ENCODE measurements at regions not wholly inside any gene's neighbourhood (a gene's known extent, or its start where the extent isn't known, plus 50 kb on each side); places are given as distances from the start of the nearest gene placed in this dataset.

DNA sequence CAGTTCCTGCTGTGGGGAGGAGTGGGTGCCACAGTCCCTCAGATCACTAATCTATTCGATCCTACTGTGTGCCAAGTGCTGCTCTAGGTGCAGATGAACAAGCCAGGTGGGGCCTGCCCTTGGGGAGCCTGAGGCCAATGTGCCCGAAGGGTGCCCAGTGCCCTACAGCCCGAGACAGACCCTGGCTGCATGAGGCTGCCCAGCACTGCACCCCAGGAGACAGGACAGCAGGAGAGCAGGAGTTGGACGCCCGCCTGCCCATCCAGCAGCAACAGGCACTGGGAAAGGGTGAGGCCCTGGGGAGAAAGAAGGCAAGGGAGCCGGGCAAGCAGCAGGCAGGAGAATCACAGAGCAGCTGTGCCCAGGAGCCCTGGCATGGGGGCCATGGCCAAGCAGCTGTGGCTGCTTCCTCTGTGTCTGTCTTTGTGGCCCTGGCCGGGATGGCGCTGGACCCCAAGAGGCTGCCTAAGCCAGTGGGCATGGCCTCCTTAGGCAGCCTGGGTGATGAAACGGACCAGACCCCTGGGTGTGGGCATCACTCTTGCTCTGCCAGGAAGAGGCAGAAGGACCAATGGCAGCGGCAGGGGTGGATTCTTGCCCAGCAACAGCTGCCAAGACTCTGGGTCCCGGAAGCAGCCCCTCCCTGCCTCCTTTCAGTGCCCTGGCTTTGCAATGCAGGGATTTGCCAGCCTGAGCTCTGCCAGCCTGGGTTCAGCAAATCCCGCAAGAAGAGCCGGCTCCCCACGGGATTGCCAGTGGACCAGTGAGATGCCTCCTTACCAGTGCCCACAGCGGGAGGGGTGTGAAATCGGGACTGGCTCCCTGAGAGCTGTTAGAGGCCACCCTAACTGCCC, 179.6 kb upstream of the TNRC6C start:
- Histone ChIP-seq H3K4me1 (replicated peaks in 1 of 2; ENCODE audit: control insufficient read depth in 2 of 2, insufficient read depth in 2 of 2, low read length in 2 of 2) (peaks cover 0 to 7% of the 10 kb centered on the region in 2 experiments; a peak in 2 of 5 replicates), H3K27ac (ENCODE audit: extremely low read depth, low read depth, low read length) (no peak overlapping the region), H3K4me3 (no peak overlapping the region), H3K9me1 (ENCODE audit: control insufficient read depth, insufficient read depth, low read length) (peaks cover 3% of the 10 kb centered on the region), H3K9ac (ENCODE audit: insufficient read depth in 1 of 2, low read depth in 2 of 2, low read length in 2 of 2) (no peak overlapping the region), H2AFZ (ENCODE audit: low read depth, low read length) (no peak overlapping the region), H3K27me3 (ENCODE audit: control insufficient read depth in 2 of 2, insufficient read depth in 2 of 2, low read length in 2 of 2) (peaks cover 18 to 62% of the 10 kb centered on the region in 2 experiments; a peak in 3 of 5 replicates), H3K79me2 (ENCODE audit: control insufficient read depth, insufficient read depth, low read length) (no peaks in the 10 kb centered on the region), H3K4me2 (ENCODE audit: insufficient read depth, low read length) (no peak overlapping the region), H4K20me1 (replicated peaks; ENCODE audit: control insufficient read depth, insufficient read depth, low read length) (peaks cover 25% of the 10 kb centered on the region), H3K9me3 (replicated peaks; ENCODE audit: control insufficient read depth, insufficient read depth, low read depth, low read length) (no peaks in the 10 kb centered on the region), H3K36me3 (ENCODE audit: control insufficient read depth, insufficient read depth, low read length) (no peaks in the 10 kb centered on the region)
- ATAC-seq (no peak), FAIRE-seq (no peak), DNase-seq (ENCODE audit: extremely low read depth in 1 of 4, low spot score in 3 of 4) (no peak)
- WGBS (ENCODE audit: insufficient coverage, low coverage, missing lambda C conversion rate), result 6% methylated on average over 16 of the region's 16 CpGs
- intact Hi-C loops (cut with micrococcal nuclease), result no loop called here
- ChIA-PET POLR2A (interaction anchor here (0.6 kb wide), 1 partner anchor 1224 kb away, joined by 3 read pairs; no protein-coding TSS in a partner anchor), CTCF (ENCODE audit: low intra/inter-chr PET ratio) (no interaction called here)
- in situ Hi-C loops (cut with MboI), result no loop called here
- BruUV-seq (replicated peaks), result no TSS peak
- TF ChIP-seq ELK1 (CRISPR knock-in tag; IDR thresholded peaks at IDR 0.05) (no peak), JUNB (CRISPR knock-in tag; conservative IDR thresholded peaks at IDR 0.05) (no peak), OTX1 (CRISPR knock-in tag; IDR thresholded peaks at IDR 0.05) (no peak), CSDE1 (IDR thresholded peaks at IDR 0.05) (no peak), RFX7 (CRISPR knock-in tag; IDR thresholded peaks at IDR 0.05) (no peak)
